ENCODE measurements at regions not wholly inside any gene's neighbourhood (a gene's known extent, or its start where the extent isn't known, plus 50 kb on each side); places are given as distances from the start of the nearest gene placed in this dataset.
A peak's percentile ranks its signal among the peaks of the same experiment; 100 is the strongest.

- no peak for TF ChIP-seq CTCF (IDR thresholded peaks at IDR 0.05; ENCODE audit: low read depth, low read length)
- H3K4me3 ChIP-seq (replicated peaks in 1 of 2; ENCODE audit: low read depth in 2 of 2, low read length in 2 of 2), result no peak overlapping the region
- no peak for DNase-seq (ENCODE audit: low read depth in 2 of 2)
Measured at GRCh38 chr14:58717211-58717610, 79.4 kb downstream of the DACT1 start.

GRCh38 chr14:58717813-58718212 is 80.1 kb downstream of the DACT1 start:
- no peak for DNase-seq (ENCODE audit: low read depth in 2 of 2)
- no peak overlapping the region for H3K4me3 ChIP-seq (replicated peaks in 1 of 2; ENCODE audit: low read depth in 2 of 2, low read length in 2 of 2)
- TF ChIP-seq CTCF (IDR thresholded peaks at IDR 0.05; ENCODE audit: low read depth, low read length), result no peak

- no peak for DNase-seq (ENCODE audit: low read depth in 2 of 2)
- H3K4me3 ChIP-seq (replicated peaks in 1 of 2; ENCODE audit: low read depth in 2 of 2, low read length in 2 of 2), result no peak overlapping the region
- no peak for TF ChIP-seq CTCF (IDR thresholded peaks at IDR 0.05; ENCODE audit: low read depth, low read length)
Measured at GRCh38 chr14:58718226-58719205, 80.8 kb downstream of the DACT1 start.

GRCh38 chr14:58721723-58722122 is 84.0 kb downstream of the DACT1 start:
- TF ChIP-seq CTCF (IDR thresholded peaks at IDR 0.05; ENCODE audit: low read depth, low read length), result no peak
- H3K4me3 ChIP-seq (replicated peaks in 1 of 2; ENCODE audit: low read depth in 2 of 2, low read length in 2 of 2), result no peak overlapping the region
- DNase-seq (ENCODE audit: low read depth in 2 of 2), result no peak

GRCh38 chr14:58722441-58722840 is 84.7 kb downstream of the DACT1 start:
- TF ChIP-seq CTCF (IDR thresholded peaks at IDR 0.05; ENCODE audit: low read depth, low read length), result no peak
- no peak overlapping the region for H3K4me3 ChIP-seq (replicated peaks in 1 of 2; ENCODE audit: low read depth in 2 of 2, low read length in 2 of 2)
- peak in 1 of 2 donors; percentile 50 for DNase-seq (ENCODE audit: low read depth in 2 of 2)

GRCh38 chr14:58724206-58724605 is 86.4 kb downstream of the DACT1 start:
- H3K4me3 ChIP-seq (replicated peaks in 1 of 2; ENCODE audit: low read depth in 2 of 2, low read length in 2 of 2), result no peak overlapping the region
- no peak for TF ChIP-seq CTCF (IDR thresholded peaks at IDR 0.05; ENCODE audit: low read depth, low read length)
- DNase-seq (ENCODE audit: low read depth in 2 of 2), result no peak

All from cardiac fibroblast (primary cell).